ENCODE measurements at regions not wholly inside any gene's neighbourhood (a gene's known extent, or its start where the extent isn't known, plus 50 kb on each side); places are given as distances from the start of the nearest gene placed in this dataset.
A peak's percentile ranks its signal among the peaks of the same experiment; 100 is the strongest.

DNA sequence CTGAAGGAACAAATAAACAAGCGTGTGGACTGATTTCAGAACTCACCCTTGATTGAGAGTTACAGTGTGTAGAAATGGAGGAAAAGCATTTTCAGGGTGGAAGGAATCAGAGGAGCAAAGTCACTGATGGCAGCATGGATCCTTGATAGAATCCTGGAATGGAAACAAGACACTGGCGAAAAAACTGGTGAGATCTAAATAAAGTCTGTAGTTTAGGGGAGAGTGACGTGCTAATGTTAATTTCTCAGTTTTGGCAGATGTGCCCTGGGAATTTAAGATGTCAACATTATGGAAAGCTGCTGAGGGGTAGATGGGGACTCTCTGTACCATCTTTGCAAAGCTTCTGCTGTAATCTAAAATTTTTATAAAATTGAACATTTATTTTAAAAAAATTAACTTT, 378.0 kb downstream of the UQCRFS1 start:
- no peak for DNase-seq

DNA sequence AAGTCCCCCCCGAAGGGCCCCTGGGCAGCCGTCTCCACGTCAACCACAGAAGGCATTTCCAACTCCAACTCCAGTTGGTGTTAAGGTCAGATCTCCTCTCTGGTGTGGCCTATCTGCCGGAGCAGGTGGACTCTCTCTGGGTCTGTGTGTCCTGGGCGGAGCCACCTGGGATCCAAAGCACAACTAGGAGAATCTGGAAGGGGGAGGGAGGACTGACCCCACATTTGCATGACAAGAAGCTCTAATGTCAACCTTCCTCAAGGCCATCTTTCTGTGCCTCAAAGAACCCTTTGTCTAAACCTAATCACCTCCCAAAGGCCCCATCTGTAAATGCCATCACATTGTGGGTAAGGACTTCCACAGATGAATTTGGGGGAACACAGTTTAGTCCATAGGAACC, 381.5 kb downstream of the UQCRFS1 start:
- no peak for DNase-seq

DNA sequence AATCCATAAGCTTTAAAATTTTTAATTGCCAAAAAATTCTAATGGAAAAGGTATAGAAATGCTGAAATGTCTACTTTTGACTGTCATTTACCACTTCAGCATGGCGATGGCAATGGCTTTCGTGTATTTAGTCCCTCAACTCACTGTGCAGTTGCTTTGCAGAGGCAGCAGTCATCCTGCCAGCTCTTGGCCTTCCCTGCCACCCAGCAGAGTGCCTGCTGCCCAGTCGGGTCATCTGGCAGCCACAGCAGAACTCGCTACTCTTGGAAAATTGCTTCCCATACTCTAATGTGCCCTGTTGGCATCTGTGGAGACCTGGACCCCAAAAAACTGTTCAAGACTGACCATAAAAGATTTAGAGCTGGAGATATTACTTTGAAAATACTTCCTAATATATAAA, 383.2 kb downstream of the UQCRFS1 start:
- no peak for DNase-seq

DNA sequence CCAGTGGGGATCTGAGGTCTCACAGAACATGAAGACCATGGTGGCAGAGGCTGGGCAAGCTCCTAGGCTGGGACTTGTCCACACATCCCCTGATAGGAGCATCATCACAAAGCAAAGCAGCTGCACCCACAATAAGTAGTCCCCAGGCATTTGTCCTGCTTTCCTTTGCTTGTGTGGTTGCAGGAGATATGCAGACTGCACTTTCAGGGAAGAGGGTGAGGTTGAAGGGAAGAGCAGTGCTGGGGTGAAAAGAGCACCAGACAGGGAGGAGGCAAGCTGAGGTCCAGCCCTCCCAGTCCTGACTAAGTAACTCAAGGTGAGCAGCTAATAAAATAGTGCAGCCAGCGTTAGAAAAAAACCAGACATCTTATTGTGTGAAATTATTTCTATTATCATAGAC, 383.6 kb downstream of the UQCRFS1 start:
- no peak for DNase-seq

DNA sequence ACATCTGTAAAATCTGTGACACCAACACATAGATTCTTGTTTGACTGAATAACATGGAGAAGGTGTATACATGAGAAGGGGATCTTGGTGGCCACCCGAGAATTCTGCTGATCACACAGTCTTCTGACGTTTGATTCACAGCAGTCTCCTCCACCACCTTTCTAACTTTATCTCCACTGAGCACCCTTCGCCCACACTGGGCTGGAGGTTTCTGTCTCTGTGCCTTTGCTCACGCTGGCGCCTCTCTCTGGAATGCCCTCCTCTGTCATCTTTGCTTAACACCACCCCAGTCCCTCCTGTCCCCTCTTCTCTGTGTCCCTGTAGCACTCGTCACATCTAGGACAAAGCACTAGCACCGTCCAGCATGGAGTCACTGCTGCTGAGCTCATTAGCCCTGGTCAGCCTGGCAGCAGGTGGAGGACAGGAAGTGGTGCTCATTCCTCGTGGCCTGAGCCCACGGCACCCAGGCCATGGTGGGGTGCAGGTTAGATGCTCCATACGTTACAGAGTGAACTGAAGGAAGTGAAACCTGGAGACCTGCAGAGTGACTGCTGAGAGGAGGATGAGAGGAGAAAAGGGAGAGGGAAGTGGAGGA, 384.6 kb downstream of the UQCRFS1 start:
- DNase-seq = no peak

DNA sequence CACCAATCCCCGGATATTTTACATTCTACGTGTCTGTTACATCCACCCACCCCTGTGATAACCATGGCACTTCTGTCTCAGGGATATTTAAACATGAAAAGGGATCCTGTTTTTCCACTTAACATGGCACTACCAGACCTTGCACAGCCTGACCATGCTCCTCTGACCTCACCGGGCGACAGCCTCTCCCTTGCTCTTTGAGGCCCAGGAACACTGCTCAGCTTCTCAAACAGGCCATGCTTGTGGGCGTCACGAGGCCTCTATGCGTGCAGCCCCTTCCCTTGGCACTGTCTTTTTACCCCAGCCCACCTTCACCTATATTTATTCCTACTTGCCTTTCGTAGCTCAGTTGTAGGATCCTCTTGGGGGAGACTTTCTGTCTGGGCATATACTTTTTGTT, 385.6 kb downstream of the UQCRFS1 start:
- DNase-seq = no peak

DNA sequence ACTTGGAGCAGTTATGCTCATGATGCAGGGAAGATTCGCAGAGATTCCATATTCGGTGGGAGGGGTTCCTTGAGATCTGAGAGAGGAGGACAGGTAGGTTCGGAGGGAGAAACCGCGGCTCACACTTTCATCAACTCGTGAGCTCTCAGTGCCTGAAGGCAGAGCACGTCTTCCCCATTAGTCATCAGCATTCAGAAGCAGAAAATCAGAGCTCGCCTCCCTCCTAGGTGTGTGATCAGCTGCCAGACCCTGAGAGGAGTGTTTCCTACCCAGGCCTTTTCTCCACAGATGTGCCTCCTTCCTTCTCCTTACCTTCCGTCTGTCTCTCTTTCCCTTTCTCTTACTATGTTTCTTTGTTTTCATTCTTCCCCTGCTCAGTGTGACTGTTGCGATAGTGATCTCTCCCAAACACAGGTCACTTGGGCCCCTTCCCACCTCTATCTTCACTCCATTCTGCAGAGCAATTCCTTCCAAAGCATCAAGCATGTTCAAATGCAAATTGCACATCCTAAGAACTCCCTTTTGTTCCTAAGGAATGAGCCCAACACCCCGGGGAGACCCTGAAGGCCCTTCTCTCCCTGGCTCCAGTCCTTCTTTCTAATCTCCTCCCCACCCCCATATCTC, 389.5 kb downstream of the UQCRFS1 start:
- DNase-seq = no peak

DNA sequence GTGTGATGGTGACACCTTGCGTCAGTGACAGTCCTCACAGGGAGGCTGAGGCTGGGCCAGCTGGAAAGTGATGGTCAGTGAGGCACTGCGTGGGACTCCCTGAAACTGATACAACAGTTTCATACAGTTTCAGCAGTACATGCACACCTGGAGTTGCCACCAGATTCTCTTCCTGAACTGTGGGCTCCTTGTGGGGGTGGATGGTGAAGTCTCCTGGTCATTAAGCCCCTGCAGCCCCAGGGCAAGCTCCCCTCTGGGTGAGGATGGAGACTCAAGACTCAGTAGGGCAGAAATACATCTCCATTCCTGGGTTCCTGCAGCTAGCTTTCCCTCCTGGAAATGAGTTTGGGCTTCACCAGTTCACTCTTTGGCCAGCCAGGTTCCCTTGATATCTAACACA, 392.7 kb downstream of the UQCRFS1 start:
- DNase-seq = no peak

DNA sequence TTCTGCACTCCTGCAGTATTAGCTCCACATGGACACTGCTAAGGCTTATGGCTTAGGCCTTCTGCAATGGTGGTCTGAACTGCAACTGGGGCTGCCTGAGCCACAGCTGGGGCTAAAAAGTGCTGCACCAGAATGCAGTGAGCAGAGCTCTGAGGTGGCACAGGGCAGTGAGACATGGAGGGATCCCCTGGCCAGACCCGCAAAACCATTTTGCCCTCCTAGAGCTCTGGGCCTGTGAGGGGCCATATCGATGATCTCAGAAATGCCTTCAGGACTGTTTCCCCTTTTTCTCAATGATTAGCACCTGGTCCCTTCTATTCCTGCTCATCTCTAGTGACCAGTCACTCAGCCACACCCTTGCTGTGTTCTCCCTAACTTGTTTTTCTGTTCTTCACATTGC, 397.7 kb downstream of the UQCRFS1 start:
- DNase-seq = no peak

DNA sequence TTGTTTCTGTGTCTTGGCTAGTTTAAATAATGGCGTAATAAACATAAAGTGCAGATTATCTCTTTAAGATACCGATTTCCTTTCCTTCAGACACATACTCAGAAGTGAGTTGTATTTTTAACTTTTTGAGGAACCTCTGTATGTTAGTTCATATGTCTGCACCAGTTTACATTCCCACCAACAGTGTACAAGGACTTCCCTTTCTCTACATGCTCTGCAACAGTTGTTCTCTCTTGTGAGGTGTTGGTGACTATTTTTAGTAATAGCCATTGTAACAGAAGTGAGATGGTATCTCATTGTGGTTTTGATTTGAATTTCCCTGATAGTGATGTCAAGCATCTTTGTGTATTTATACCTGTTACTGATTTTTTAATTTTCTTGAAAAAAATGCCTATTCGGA, 418.6 kb downstream of the UQCRFS1 start:
- DNase-seq = no peak

DNA sequence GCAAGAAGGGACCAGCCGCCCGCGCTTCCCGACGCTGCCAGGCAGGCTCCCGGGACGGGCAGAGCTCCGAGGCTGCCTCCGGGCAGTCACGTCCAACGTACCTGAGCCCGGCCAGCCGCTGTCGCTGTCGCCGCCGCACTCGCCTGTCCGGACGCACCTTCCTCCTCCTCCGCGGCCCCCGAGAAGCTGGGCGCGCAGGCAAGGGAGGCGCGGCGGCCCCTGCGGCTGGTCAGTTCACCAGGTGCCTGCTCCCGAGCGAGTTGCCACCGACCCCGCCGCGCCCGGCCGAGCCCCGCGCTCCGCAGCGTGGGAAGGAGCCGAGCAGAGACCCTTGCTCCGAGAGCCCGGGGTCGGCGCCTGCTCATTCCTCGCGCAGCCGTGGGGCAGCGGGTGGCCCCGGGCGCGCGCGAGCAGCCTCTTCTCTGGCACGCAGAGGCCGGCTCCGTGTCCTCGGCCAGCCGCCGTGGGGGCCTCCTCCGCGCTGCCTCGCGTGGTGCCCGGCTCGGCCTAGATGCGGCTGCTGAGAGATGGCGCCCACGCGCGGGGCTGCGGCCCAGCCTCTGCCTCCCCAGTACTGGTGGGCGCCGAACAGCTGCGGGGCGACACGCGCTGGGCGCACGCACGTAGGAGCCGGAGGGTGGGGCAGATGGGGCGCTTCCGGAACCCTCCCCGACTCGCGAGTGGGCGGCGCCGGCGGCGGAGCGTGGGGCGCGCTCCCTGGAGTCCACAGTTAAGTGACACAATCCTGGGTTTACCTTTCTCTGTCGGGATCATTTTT, 419.4 kb downstream of the UQCRFS1 start:
- no peak for DNase-seq

DNA sequence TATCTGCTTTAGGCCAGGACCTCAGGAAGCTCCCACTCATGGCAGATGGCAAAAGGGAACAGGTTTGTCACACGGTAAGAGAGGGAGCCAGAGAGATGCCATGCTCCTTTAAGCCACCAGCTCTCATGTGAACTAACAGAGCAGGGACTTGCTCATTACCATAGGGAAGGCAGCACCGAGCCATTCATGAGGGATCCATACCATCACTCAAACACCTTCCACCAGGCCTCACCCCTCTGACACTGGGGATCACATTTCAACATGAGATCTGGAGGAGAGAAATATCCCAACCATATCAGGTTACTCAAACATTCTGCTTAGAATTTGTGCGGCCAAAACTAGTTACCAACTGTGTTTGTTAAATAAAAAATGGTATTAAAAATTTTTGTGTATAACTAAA, 427.0 kb downstream of the UQCRFS1 start:
- no peak for DNase-seq

DNA sequence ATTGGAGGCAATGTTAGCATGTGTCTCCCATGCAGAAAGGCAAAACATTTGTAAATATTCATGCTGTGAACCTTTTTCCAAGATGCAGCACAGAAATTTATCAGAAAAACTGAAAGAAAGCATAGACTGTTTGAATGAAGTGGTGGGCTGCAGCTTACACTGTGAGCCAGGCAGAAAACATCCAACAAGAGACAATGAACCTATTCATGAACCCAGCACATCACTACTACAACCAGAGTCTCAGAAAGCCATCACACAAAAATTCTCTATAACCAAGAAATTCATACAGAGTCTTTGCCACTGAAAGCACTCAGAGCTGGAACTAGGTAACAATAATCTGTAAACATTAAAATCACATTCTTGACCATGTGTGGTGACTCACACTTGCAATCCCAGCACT, 448.9 kb downstream of the UQCRFS1 start:
- no peak for DNase-seq

DNA sequence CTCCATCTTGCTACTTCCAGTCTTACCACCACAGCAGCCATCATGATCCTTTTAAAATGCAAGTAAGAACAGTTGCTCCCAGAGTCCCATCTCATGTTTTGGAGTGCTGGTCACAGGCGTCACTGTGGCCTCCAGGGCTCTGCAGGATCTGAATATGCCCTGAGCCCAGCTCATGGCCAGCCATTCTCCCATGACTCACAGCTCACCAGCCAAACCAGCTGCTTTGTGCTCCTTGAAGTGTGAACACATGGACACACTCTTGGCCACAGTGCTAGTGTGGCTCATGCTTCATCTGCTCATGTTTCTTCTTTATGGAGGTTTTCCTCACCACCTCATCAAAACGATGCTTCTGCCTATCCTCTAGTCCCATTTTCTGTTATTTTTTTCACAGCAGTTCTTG, 466.5 kb downstream of the UQCRFS1 start:
- DNase-seq = no peak

DNA sequence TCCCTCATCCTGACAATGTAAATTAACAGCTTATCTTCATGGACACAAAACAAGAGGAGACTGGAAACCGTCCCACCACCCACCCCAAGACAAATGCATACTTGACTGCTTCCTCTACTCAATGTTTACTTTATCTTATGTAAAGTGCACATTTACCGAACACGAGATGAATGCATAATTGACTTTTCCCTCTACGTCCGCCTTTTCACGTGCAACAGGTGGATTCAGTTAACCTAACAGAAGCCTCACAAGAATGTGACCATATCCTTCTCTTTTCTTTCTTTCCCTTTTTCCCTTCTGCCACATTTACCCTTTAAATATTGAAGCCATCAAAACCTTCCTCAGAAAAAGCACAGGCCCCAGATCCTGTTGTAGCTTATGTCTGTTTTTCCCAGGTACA, 468.0 kb downstream of the UQCRFS1 start:
- no peak for DNase-seq

DNA sequence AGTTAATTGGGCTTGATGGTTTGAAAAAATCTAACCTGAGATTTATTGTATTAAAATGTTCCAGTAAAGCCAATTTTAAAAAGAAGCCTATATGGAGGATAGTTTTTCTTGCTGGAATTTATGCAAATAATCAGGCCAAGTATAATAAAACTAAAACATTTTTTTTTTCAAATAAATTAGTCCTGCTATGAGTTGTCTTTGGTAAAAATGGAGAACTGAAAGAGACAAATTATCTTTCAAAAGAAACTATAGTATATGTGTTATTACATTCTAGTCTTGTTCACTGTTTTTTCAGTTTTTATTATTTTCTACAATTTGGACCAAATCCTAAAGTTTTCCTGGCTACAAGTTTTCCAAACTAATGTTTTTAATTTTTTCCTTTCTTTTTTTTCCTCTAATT, 468.9 kb downstream of the UQCRFS1 start:
- DNase-seq = no peak

DNA sequence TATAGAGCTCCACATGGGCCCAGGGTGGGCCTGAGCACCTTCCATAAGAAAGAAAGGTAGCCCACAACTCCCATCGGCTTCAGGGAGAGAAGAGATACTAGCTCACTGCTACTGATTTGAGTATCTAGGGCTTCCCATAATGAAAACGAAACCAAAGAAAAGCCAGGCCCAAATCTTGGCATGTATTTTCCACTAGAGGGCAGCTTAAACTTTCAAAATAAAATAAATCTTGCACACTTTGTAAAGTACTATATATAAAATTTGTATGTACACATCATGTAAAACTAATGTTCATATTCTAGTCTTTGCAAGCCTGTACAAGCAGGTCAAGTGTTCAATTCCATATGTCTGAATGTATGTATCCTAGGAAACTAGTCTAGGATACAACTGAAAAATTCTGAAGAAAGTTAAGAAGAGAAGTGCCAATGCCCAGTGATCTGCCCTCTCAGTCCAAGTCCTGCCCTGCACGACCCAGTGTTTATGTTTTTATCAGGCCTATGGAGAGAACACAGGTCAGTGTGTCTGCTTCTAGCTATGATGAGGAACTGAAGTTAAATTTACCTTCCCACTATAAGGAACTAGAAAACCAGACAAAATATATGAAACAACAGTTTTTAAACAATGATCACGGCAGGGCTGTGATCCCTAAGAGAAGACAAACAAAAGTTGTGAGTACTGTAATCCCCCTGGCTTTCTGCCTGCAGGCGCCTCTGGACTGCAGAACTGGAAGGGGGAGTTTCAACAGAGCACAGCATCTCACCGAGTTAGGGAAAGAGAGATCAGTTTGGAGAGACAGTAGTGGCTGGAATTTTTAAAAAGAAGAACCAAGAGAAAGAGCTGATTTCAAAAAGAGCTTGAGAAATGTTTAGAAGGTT, 475.7 kb downstream of the UQCRFS1 start:
- peak; percentile 21 to 40 for DNase-seq

DNA sequence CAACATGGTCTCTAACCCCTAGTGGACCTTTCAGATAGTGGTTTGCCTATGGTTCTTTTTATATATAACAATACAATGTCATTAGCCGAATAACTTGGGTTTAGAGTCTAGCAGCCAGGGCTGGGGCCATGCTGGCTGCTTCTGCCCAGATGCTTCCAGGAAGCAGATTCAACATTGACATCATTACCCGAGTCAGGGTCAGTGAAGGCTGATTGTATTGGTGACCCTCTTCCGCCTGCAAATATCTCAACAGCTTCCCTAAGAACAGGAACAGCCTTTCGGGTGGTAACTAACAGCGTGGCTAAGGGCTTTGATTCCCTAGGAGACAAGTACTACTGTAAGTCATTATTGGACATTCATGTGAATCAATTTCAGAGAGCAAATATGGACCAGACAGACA, 476.4 kb downstream of the UQCRFS1 start:
- no peak for DNase-seq

DNA sequence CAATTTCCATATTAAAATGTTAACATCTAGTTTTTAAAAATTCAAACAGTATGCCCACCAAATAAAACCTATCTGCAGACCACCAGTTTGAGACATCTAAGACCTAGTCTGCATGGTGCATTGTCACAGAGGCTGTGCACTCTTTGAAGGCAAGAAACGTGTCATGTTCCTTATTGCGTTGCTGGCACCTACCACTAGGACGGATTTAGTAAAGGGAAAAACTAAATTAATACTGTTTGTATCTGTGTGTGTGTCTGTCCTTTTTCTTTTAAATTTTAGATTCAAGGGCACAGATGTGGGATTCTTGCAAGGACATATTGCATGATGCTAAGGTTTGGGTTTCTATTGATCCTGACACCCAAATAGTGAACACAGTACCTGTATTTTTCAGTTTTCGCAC, 481.4 kb downstream of the UQCRFS1 start:
- DNase-seq = no peak

DNA sequence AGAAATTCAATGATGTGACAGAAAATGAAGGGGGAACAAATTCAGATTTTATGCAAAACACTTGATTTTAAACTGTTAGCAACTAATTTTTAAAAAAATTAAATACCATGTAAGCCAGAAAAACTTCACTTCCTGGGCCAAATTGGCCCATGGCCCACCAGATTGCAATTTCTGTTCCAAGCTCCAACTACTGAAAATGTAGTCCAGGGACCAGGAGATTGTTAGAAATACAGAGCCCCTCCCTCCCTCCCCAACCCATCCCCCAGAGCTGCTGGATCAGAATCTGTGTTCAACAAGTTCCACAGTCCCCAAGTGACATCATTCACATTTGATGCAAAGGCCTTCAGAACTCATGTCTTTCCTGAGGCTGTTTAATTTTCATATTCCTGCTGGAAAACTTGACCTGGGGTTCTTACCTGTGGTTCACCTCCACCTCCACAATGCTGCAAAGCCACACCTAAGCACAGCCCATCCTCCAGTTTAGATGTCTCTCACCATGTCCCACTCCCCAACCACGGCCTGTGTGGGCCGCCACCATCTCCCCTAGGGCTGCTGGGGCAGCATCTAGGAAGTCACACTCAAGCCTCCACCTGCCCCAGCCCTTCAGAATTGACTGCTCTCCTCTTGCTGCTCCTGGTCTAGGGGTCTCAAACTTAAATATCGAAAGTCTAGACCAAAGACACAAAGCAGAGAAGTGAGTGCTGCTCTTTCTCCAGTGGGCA, 482.0 kb downstream of the UQCRFS1 start:
- no peak for DNase-seq

DNA sequence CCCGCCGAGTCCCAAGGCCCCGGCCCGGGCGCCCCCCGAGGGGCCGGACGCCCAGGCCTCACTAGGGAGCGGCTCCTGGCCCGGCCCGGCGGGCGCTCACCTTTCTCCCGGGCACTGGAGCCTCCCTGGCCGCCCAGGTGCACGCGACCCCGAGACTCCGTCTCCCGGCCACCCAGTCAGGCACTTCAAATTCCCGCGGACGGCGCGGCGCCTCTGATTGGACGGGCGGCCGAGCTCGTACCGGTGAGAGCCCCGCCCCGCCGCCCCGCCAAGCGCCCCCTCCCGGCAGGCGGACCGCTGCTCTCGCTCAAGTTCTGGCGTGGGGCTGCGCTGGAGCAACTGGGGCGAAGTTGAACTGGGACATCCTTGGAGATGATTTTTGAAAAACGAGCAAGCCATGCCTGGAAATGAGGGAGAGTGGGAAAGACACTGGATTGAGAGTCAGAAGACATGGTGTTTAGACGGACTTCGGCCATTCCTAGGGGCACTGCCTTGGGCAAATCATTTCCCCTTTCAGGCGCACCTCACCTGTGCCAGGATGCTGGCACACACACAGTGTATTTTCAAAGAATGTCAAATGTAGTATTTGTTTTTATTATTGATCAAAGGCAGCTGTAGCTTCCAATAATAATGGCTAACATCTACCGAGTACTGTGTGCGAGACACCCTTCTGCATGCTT, 485.3 kb downstream of the UQCRFS1 start:
- DNase-seq = no peak
